ENCODE measurements at regions not wholly inside any gene's neighbourhood (a gene's known extent, or its start where the extent isn't known, plus 50 kb on each side); places are given as distances from the start of the nearest gene placed in this dataset.

DNA sequence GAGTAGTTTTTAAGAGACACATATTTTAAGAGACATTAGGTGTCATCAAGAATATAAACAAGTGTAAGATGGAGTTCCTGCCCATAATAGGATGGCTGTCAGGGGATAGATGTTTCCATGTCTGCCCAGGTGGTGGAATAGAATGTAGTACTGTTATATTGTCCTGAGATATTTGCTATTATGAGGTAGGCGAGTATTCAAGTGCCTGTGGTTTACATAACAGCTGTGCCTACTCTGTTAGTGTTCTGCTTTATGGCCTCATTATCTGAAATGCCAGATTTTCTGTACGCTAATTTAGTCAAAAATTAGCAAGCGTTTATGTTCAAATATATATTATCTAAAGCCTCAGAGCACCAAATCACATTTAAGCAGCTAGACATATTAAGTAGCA is 360.2 kb upstream of the ROPN1 start:
- peaks cover 9% of the 10 kb centered on the region for H3K27me3 ChIP-seq (ENCODE audit: insufficient read depth, poor library complexity, severe bottlenecking)
- DNase-seq (ENCODE audit: low read depth in 1 of 2, low spot score in 1 of 2) = no peak
- TF ChIP-seq GABPA (IDR thresholded peaks at IDR 0.05; ENCODE audit: low read depth) (no peak), SPI1 (IDR thresholded peaks at IDR 0.05; ENCODE audit: borderline replicate concordance, low read depth) (no peak), POLR2AphosphoS5 (IDR thresholded peaks at IDR 0.05; ENCODE audit: low read depth) (no peak), CTCF (IDR thresholded peaks at IDR 0.05; ENCODE audit: insufficient read depth, low read length) (no peak)
- TF ChIP-seq, protein P1, sequence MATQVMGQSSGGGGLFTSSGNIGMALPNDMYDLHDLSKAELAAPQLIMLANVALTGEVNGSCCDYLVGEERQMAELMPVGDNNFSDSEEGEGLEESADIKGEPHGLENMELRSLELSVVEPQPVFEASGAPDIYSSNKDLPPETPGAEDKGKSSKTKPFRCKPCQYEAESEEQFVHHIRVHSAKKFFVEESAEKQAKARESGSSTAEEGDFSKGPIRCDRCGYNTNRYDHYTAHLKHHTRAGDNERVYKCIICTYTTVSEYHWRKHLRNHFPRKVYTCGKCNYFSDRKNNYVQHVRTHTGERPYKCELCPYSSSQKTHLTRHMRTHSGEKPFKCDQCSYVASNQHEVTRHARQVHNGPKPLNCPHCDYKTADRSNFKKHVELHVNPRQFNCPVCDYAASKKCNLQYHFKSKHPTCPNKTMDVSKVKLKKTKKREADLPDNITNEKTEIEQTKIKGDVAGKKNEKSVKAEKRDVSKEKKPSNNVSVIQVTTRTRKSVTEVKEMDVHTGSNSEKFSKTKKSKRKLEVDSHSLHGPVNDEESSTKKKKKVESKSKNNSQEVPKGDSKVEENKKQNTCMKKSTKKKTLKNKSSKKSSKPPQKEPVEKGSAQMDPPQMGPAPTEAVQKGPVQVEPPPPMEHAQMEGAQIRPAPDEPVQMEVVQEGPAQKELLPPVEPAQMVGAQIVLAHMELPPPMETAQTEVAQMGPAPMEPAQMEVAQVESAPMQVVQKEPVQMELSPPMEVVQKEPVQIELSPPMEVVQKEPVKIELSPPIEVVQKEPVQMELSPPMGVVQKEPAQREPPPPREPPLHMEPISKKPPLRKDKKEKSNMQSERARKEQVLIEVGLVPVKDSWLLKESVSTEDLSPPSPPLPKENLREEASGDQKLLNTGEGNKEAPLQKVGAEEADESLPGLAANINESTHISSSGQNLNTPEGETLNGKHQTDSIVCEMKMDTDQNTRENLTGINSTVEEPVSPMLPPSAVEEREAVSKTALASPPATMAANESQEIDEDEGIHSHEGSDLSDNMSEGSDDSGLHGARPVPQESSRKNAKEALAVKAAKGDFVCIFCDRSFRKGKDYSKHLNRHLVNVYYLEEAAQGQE (IDR thresholded peaks at IDR 0.05; ENCODE audit: insufficient replicate concordance, low read depth) = no peak
- no peak overlapping the region for H3K4me3 ChIP-seq (replicated peaks; ENCODE audit: insufficient read depth, low read length)
- H3K27ac ChIP-seq (replicated peaks) = no peak overlapping the region

DNA sequence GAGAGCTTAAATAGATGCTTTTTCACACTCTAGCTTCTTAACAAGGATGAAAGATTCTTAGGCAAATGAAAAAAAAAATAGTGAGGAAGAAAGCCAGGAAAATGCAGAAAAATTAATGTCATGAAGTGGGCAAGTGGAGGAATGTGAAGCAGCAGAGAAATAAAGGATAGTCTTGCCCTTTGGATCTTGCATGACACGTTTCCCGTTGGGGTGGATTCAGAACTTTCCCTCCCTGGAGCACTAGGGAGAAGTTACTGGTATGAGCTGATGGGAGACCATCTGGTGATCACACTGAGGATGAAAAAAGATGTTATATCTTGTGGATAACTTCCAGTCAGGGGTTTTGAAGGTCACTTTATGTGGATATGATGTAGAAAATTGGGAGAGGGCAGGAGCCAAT is 361.8 kb upstream of the ROPN1 start:
- DNase-seq (ENCODE audit: low read depth in 1 of 2, low spot score in 1 of 2) = no peak
- H3K4me3 ChIP-seq (replicated peaks; ENCODE audit: insufficient read depth, low read length) = no peak overlapping the region
- H3K27me3 ChIP-seq (ENCODE audit: insufficient read depth, poor library complexity, severe bottlenecking) = peaks cover 9% of the 10 kb centered on the region
- TF ChIP-seq CTCF (IDR thresholded peaks at IDR 0.05; ENCODE audit: insufficient read depth, low read length) = no peak
- no peak for TF ChIP-seq POLR2AphosphoS5 (IDR thresholded peaks at IDR 0.05; ENCODE audit: low read depth)
- TF ChIP-seq SPI1 (IDR thresholded peaks at IDR 0.05; ENCODE audit: borderline replicate concordance, low read depth) = no peak
- TF ChIP-seq, protein P1 (IDR thresholded peaks at IDR 0.05; ENCODE audit: insufficient replicate concordance, low read depth) = no peak
- H3K27ac ChIP-seq (replicated peaks) = no peak overlapping the region

- H3K27me3 ChIP-seq (ENCODE audit: insufficient read depth, poor library complexity, severe bottlenecking) = peaks cover 9% of the 10 kb centered on the region
- TF ChIP-seq GABPA (IDR thresholded peaks at IDR 0.05; ENCODE audit: low read depth) (no peak), SPI1 (IDR thresholded peaks at IDR 0.05; ENCODE audit: borderline replicate concordance, low read depth) (no peak), POLR2AphosphoS5 (IDR thresholded peaks at IDR 0.05; ENCODE audit: low read depth) (no peak), CTCF (IDR thresholded peaks at IDR 0.05; ENCODE audit: insufficient read depth, low read length) (no peak)
- TF ChIP-seq, protein P1 (IDR thresholded peaks at IDR 0.05; ENCODE audit: insufficient replicate concordance, low read depth) = no peak
- no peak overlapping the region for H3K27ac ChIP-seq (replicated peaks)
- no peak for DNase-seq (ENCODE audit: low read depth in 1 of 2, low spot score in 1 of 2)
- no peak overlapping the region for H3K4me3 ChIP-seq (replicated peaks; ENCODE audit: insufficient read depth, low read length)
Measured at GRCh38 chr3:124354150-124354549, 362.2 kb upstream of the ROPN1 start.
